HUES6 (cell line): ENCODE measurements at regions not wholly inside any gene's neighbourhood (a gene's known extent, or its start where the extent isn't known, plus 50 kb on each side); places are given as distances from the start of the nearest gene placed in this dataset.

Experiments used
- H3K27ac ChIP-seq: 2 replicates; pipeline ENCODE4 v1.7.0; 2013; ENCODE audit warnings: low read depth, mild to moderate bottlenecking, low read length, inconsistent platforms
- H3K27me3 ChIP-seq: 2 replicates; pipeline ENCODE4 v1.6.1; 2013; ENCODE audit warnings: low read length; ENCODE audit not compliant: control insufficient read depth, insufficient read depth
- H3K36me3 ChIP-seq: 2 replicates; pipeline ENCODE4 v1.6.1; 2013; ENCODE audit warnings: low read length; ENCODE audit not compliant: control insufficient read depth, insufficient read depth
- H3K4me1 ChIP-seq: 2 replicates; pipeline ENCODE4 v1.6.1; 2013; ENCODE audit warnings: low read length; ENCODE audit not compliant: control insufficient read depth, insufficient read depth
- H3K4me3 ChIP-seq: 2 replicates; pipeline ENCODE4 v1.5.1; 2013; ENCODE audit warnings: low read depth, low read length
- H3K9ac ChIP-seq: one replicate; pipeline ENCODE4 v1.6.1; 2013; ENCODE audit warnings: mild to moderate bottlenecking, low read length
- H3K9me3 ChIP-seq: 2 replicates; pipeline ENCODE4 v1.6.1; 2013; ENCODE audit warnings: low read depth, low read length; ENCODE audit not compliant: control insufficient read depth, insufficient read depth

DNA sequence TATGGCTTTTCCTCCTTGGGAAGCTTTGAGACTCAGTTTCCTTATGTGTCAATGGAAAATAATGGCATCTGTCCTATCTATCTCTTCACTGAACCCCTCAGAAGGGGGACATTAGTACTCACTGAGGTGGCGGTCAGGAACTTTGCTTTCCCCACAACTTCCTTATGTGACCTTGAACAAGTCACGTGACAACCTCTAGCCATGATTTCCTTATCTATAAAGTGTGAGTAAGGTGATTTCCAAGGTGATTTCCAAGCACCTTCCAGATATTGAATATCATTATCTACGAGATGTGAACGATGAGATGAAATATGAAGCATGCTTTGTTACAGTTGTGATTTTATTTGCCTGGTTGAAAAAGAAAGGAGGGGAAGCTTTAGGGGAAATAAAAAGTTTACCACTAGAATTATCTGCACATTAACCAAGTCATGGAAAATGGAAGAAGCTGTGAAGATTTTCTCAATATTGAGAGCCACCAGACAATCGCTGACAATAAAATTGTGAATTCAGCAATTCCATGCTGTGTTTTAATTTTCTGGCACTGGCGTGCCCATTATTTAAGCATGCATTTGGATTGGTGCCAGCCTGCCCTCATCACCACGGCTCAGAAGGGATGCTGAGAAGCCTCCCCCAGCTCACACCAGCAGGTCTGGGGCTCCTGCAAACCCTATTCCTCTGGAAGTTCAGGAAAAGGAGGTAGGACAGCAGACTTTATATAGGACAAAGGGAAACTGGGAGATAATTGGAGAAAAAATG, 255.3 kb downstream of the CD83 start:
- Histone ChIP-seq H3K9ac (no peak overlapping the region), H3K4me3 (no peak overlapping the region), H3K36me3 (peaks cover 20% of the 10 kb centered on the region), H3K9me3 (peaks cover 44% of the 10 kb centered on the region), H3K27me3 (no peaks in the 10 kb centered on the region), H3K4me1 (peaks cover 17% of the 10 kb centered on the region), H3K27ac (no peak overlapping the region)

DNA sequence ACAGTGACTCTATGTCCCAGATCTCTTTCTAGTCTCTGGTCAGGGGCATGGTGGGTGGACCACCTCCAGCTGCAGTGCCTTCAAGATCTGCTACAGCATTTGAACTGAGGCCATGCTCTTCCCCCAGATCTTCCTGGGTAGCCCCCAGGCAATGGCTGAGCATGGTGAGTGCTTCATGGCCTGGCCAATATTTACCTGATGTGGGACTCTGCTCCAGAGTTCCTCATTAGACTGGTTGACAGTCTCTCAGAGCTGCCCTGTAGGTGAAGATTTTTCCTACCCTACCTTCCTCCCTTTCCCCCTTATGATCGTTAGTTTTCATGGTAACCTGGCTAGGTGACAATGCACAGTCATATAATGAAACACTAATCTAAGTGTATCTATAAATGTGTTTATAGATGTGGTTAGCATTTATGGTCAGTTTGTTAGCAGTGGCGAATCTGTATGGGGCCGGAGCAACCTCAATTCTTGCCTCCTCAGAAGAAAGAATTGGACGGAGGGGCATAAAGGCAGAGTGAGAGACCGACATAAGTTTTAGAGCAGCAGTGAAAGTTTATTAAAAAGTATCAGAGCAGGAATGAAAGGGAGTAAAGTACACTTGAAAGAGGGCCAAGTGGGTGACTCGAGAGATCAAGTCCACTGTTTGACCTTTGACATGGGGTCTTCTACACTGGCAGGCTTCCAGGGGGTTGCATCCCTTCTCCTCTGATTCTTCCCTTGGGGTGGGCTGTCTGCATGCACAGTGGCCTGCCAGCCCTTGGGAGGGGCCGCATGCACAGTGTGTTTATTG, 256.3 kb downstream of the CD83 start:
- Histone ChIP-seq H3K4me3 (no peak overlapping the region), H3K27ac (no peak overlapping the region), H3K9ac (no peak overlapping the region), H3K36me3 (peaks cover 23% of the 10 kb centered on the region), H3K27me3 (no peaks in the 10 kb centered on the region), H3K9me3 (peaks cover 50% of the 10 kb centered on the region), H3K4me1 (peaks cover 10% of the 10 kb centered on the region)

DNA sequence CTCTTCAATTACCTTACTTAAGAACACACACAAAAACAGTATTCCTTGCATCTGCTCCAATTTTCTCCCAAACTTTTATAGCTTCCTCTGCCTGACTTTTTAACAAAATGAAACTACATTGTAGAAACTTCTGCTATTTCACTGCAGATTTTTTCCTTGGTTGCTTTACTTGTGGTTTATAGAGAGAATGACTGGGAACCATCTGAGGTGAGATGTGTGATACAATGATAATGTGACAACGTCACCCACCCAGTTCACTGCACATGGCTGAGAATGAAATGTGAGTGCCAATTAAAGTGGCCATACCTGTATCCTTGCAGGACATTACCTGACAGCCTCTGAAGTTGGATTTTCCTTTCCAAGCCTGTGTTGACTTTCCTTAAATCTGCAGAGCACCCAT, 258.4 kb downstream of the CD83 start:
- no peak overlapping the region for H3K9ac ChIP-seq
- H3K27ac ChIP-seq: no peak overlapping the region

DNA sequence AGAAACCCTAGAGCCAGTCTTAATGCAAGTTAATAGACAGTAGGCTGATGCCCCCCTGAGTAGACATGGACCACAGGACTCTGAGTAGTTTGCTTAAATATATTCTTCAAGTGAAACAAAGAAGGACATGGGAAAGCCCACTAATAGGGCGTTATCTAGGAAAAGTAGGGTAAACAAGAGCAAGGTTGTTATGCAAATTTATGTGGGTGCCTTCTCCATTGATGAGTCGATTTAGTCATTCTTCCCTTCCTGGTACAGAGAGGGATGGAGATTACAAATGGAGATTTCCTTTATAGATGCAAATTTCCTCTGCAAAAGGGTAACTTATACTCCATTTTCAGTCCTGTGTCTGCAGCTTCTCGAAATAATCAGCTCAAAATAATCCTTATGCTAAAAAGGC, 262.0 kb downstream of the CD83 start:
- Histone ChIP-seq H3K9me3 (peaks cover 32% of the 10 kb centered on the region), H3K4me3 (0 out of 2 replicates have a peak overlapping the region, but pooled peaks have one; percentile 13), H3K36me3 (peaks cover 14% of the 10 kb centered on the region), H3K4me1 (peaks cover 57% of the 10 kb centered on the region), H3K27me3 (no peaks in the 10 kb centered on the region), H3K9ac (peak overlapping the region; percentile 86), H3K27ac (peak overlapping the region; percentile 88)

More for the DNA sequence above, 258.4 kb downstream of the CD83 start:
- Histone ChIP-seq H3K36me3 (peaks cover 23% of the 10 kb centered on the region), H3K9me3 (peaks cover 50% of the 10 kb centered on the region), H3K27me3 (no peaks in the 10 kb centered on the region), H3K4me1 (peaks cover 20% of the 10 kb centered on the region), H3K4me3 (no peak overlapping the region)

DNA sequence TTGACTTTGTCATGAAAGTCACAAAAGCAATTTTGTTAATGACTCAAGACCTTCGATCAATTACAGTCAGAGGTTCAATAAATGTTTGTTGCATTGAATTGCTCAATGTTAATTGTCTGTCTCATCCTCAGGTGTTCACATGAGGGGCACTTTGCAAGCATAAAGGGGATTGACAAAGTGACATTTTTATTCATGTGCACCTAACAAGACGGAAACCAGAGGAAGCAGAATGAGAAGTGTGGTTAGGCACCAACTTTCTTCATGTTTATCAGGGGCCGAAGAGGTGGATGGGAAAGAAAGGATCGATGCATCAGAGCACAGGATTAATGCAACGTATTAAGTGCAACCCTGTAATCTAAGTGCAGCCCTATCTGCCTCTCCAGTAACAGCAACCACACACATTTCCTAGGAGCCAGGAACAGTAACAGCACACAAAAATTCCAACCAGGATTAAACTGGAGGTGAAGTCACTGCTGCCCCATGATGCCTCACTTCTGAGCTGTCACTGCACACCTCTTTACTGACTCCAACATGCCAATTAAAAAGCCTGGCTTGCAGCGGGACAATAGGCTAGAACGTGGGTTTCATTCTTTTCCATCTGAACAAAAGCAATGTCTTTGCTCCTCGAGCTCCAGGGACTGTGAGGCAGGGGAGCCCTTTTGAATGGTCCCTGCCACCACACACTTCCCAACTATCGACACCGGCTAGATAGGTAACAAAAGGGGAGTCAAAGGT, 262.7 kb downstream of the CD83 start:
- Histone ChIP-seq H3K27me3 (no peaks in the 10 kb centered on the region), H3K9me3 (peaks cover 31% of the 10 kb centered on the region), H3K9ac (peak overlapping the region; percentile 86), H3K36me3 (peaks cover 14% of the 10 kb centered on the region), H3K27ac (peak overlapping the region; percentile 88), H3K4me3 (peak overlapping the region; percentile 1; the same call in 1 of the 2 replicates), H3K4me1 (peaks cover 57% of the 10 kb centered on the region)

DNA sequence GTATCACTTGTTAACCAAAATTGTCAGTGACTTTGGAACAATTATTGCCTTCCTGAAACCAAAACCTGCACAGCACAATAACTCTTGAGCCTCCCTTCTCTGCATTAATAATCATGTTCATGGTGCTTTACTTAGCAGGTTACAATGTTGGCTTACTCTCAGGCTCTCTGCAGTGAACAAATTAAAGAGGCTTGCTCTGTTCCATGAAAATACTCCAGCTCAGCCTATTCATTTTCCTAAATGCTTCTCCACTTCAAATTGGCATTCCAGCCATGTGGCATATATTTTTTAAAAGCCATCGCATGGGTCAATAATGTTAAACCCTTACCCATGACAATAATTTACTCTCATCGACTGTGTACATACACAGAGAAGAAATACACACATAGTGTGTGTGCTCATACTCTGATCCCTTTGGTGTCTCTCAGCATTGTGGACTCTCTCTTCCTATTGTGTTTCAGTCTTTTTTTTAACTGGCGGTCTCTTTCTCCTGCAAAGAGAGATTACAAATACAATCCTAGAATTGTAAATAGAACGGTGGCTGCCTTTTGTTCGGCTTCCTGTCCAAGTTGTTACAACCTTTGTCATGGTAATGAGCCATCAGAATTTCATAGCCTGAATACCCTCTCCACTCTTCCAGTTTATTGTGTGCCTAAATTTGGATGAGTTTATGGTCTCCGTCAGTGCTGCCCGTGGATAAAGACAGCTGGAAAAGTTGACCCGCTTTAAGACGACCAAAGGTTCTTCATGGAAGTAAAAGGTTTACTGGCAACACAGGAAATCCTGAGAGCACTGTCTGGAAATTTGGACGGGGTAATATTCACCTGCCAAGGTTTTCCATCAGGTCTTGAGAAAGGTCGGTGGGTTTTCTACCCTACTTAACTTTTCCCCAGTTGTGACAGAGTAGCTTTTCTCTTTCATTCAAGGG, 263.6 kb downstream of the CD83 start:
- H3K4me3 ChIP-seq: peak overlapping the region; percentile 22
- peak overlapping the region; percentile 88 for H3K27ac ChIP-seq
- peaks cover 14% of the 10 kb centered on the region for H3K36me3 ChIP-seq
- H3K9me3 ChIP-seq: peaks cover 23% of the 10 kb centered on the region
- H3K9ac ChIP-seq: peak overlapping the region; percentile 86
- no peaks in the 10 kb centered on the region for H3K27me3 ChIP-seq
- H3K4me1 ChIP-seq: peaks cover 57% of the 10 kb centered on the region

DNA sequence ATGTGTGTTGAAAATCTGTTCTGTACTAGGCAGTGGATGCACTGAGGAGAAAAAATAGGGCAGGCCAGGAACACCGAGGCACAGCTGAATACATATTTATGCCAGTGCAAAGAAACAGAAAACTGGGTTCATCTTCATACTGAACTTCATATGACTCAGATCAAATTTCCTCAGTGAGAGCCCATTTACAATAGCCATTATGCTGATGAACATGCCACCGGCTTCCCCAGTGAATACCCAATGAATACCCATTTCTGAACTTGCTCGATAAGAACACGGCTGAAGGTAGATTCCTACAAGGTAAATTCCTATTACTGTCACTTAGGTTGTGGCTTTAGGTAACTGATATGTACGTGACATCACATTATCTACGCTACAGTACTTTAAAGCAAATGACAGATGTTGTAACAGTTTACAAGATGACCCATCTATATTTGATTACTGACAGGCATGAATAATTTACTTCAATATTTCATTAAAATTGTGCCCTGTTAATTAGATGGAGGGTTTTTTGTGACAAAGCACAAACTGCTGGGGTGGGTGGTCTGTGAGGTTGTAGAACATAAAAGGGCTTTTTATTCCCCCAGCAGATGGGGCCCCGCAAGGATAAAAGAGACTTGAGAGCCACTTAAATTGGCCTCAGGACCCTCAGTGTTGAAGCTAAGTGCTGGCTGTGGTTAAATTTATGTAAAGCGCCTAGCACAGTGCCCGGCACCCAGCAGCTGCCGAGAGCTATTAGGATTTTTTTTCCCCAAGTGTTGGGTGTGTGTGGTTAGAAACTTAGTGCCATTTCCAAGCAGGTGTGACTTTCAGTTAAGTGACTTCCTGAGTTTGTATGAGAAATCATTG, 264.5 kb downstream of the CD83 start:
- Histone ChIP-seq H3K4me3 (peak overlapping the region; percentile 22), H3K27me3 (no peaks in the 10 kb centered on the region), H3K9ac (peak overlapping the region; percentile 79), H3K27ac (peak overlapping the region; percentile 88), H3K4me1 (peaks cover 57% of the 10 kb centered on the region), H3K9me3 (peaks cover 14% of the 10 kb centered on the region), H3K36me3 (peaks cover 8% of the 10 kb centered on the region; the same call in 1 of the 2 replicates)

DNA sequence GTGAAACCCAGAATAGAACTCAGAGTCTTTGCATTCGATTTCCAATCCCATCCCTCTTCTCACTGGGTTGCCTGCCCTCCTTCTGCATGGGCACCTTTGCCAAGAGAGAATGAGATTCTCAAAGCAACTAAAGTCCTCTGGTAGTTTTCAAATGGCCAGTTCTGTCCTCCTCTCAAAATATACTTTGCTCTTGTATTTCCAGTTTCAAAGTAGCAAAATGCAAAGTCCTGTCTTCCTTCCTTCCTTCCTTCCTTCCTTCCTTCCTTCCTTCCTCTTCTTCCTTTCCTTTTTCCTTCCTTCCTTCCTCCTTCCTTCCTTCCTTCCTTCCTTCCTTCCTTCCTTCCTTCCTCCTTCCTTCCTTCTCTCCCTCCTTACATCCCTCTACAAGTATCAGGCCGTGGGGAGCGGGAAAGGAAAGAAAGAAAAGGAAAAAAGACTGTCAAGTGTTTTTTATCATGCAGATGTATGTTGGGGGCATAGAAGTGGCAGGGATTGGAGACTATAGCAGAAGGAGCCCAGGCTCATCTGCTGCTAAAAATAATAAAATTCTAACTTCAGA, 265.2 kb downstream of the CD83 start:
- 0 out of 2 replicates have a peak, but pooled peaks cover 3% of the 10 kb centered on the region for H3K36me3 ChIP-seq
- H3K9me3 ChIP-seq: peaks cover 7% of the 10 kb centered on the region
- H3K27me3 ChIP-seq: no peaks in the 10 kb centered on the region
- H3K27ac ChIP-seq: peak overlapping the region; percentile 88; the same call in 1 of the 2 replicates
- peaks cover 57% of the 10 kb centered on the region for H3K4me1 ChIP-seq
- no peak overlapping the region for H3K4me3 ChIP-seq
- peak overlapping the region; percentile 79 for H3K9ac ChIP-seq

DNA sequence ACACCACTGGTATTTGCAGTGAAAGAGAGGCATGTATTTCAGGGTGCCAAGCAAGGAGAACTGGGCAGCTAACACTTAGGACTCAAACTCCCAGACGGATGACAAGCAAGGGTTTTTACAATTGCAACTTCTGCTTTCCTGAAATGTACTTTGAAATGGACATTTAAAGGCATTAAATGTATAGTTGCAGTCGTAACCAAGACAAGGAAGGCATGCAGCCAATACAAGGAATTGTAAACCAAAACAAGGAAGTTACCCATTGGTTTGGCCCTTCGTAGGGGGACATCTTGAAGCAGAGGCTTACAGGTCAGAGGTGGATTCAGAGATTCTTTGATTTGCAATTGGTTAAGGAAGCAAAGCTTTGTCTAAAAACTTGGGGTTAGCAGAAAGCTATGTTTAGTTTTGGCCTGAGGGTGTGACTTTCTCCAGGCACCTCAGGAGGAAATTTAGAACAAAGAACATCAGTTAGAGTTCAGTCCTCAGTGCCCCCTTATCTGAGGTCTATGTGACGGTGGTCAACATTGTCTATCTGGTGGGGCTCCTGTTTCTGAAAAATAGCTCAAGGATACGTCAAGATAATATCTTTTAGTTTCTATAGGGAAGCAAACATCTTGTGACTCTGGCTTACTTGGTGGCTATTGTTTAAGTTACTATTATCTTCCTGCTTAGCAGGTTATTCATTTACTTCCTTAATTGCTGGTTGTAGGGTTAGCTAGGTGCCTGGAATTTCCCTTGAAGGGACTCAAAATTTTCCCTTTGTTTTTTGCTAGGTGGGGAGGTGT, 266.0 kb downstream of the CD83 start:
- H3K27ac ChIP-seq: peak overlapping the region; percentile 88; the same call in 1 of the 2 replicates
- H3K9me3 ChIP-seq: no peaks in the 10 kb centered on the region
- no peaks in the 10 kb centered on the region for H3K27me3 ChIP-seq
- H3K4me1 ChIP-seq: peaks cover 61% of the 10 kb centered on the region
- no peaks in the 10 kb centered on the region for H3K36me3 ChIP-seq
- H3K9ac ChIP-seq: peak overlapping the region; percentile 23
- H3K4me3 ChIP-seq: no peak overlapping the region
